Suprapubic skin (tissue), 4 donors: ENCODE measurements at regions not wholly inside any gene's neighbourhood (a gene's known extent, or its start where the extent isn't known, plus 50 kb on each side); places are given as distances from the start of the nearest gene placed in this dataset.

ENCODE experiments used
- DNase-seq, 2 donors: peaks; one replicate each; pipeline ENCODE4 v3.0.0-alpha.2; 2019; ENCODE audit warnings: low spot score in 2 of 2
- H3K27ac ChIP-seq: fragments of 200-600 bp; sonication (generic); one replicate; pipeline ENCODE4 v1.5.1; 2019
- H3K27me3 ChIP-seq: fragments of 200-600 bp; sonication (generic); one replicate; pipeline ENCODE4 v1.5.1; 2019
- H3K36me3 ChIP-seq: fragments of 200-600 bp; sonication (generic); one replicate; pipeline ENCODE4 v1.5.1; 2019
- H3K4me1 ChIP-seq: fragments of 200-600 bp; sonication (generic); one replicate; pipeline ENCODE4 v1.5.1; 2019
- H3K4me3 ChIP-seq: fragments of 200-600 bp; sonication (generic); one replicate; pipeline ENCODE4 v1.5.1; 2019; ENCODE audit warnings: mild to moderate bottlenecking
- H3K9me3 ChIP-seq: fragments of 200-600 bp; sonication (generic); one replicate; pipeline ENCODE4 v1.5.1; 2019
- CTCF ChIP-seq, 2 donors: fragments of 200-600 bp in 1 of 2; fragments of 450-650 bp in 1 of 2; sonication (generic) in 1 of 2; IDR thresholded peaks; one replicate each; pipeline ENCODE4 v1.5.1; 2016 to 2019; ENCODE audit warnings: antibody characterized with exemption in 2 of 2, mild to moderate bottlenecking in 1 of 2, moderate library complexity in 1 of 2
- EP300 ChIP-seq: sonication (generic); formaldehyde crosslinking; IDR thresholded peaks from one replicate; pipeline ENCODE4 v1.6.1; 2017; ENCODE audit warnings: antibody characterized with exemption
- POLR2A ChIP-seq, 2 donors: fragments of 450-650 bp; IDR thresholded peaks; one replicate each; pipeline ENCODE4 v1.6.1; 2017; ENCODE audit warnings: antibody characterized with exemption in 2 of 2, mild to moderate bottlenecking in 2 of 2, moderate library complexity in 2 of 2
- POLR2AphosphoS5 ChIP-seq, 3 donors: sonication (generic); formaldehyde crosslinking; IDR thresholded peaks; one replicate each; pipeline ENCODE4 v1.6.1; 2017; ENCODE audit warnings: antibody characterized with exemption in 3 of 3
- WGBS: methylation state at CpG from one replicate; pipeline ENCODE4 v1.1.5; 2018; 5-methylcytosine and 5-hydroxymethylcytosine counted together

- Histone ChIP-seq H3K27me3 (no peaks in the 10 kb centered on the region), H3K4me3 (no peak overlapping the region), H3K4me1 (peaks cover 3% of the 10 kb centered on the region), H3K36me3 (no peaks in the 10 kb centered on the region), H3K9me3 (no peaks in the 10 kb centered on the region), H3K27ac (no peak overlapping the region)
- no peak for TF ChIP-seq CTCF (IDR thresholded peaks at IDR 0.05)
- WGBS = 24% methylated on average over 2 of the region's 2 CpGs
- no peak for DNase-seq
These were observed 154.0 kb upstream of the AADAT start for GRCh38 chr4:170243662-170244288.

- Histone ChIP-seq H3K4me3 (no peak overlapping the region), H3K27ac (no peak overlapping the region), H3K27me3 (no peaks in the 10 kb centered on the region), H3K36me3 (no peaks in the 10 kb centered on the region), H3K4me1 (peaks cover 3% of the 10 kb centered on the region), H3K9me3 (no peaks in the 10 kb centered on the region)
- no peak for DNase-seq
- TF ChIP-seq CTCF (IDR thresholded peaks at IDR 0.05) (no peak), POLR2A (IDR thresholded peaks at IDR 0.05) (no peak), POLR2AphosphoS5 (IDR thresholded peaks at IDR 0.05) (no peak), EP300 (no peak)
These were observed 152.7 kb upstream of the AADAT start for GRCh38 chr4:170242471-170242870.

GRCh38 chr4:170234800-170235199, 145.0 kb upstream of the AADAT start:
- TF ChIP-seq EP300 (no peak), CTCF (IDR thresholded peaks at IDR 0.05) (no peak), POLR2A (IDR thresholded peaks at IDR 0.05) (no peak), POLR2AphosphoS5 (IDR thresholded peaks at IDR 0.05) (no peak)
- Histone ChIP-seq H3K4me1 (no peaks in the 10 kb centered on the region), H3K9me3 (no peaks in the 10 kb centered on the region), H3K27me3 (no peaks in the 10 kb centered on the region), H3K36me3 (no peaks in the 10 kb centered on the region), H3K27ac (no peak overlapping the region), H3K4me3 (no peak overlapping the region)
- DNase-seq = no peak
- 61% methylated on average over 3 of the region's 3 CpGs for WGBS

DNA sequence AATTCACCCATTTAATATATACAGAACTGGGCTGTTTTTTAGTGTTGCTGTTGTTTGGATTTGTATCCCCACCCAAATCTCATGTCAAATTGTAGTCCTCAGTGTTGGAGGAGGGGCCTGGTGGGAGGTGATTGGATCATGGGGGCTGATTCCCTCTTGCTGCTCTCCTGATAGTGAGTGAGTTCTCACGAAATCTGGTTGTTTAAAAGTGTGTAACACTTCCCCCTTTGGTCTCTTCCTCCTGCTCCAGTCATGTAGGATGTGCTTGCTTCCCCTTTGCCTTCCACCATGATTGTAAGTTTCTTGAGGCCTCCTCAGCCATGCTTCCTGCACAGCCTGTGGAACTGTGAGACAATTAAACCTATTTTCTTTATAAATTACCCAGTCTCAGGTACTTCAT, 141.6 kb upstream of the AADAT start:
- no peaks in the 10 kb centered on the region for H3K36me3 ChIP-seq
- no peak overlapping the region for H3K27ac ChIP-seq
- H3K4me1 ChIP-seq = no peaks in the 10 kb centered on the region
- no peak overlapping the region for H3K4me3 ChIP-seq
- no peaks in the 10 kb centered on the region for H3K27me3 ChIP-seq
- no peak for DNase-seq
- no peak for TF ChIP-seq POLR2A (IDR thresholded peaks at IDR 0.05)
- no peak for TF ChIP-seq EP300
- TF ChIP-seq POLR2AphosphoS5 (IDR thresholded peaks at IDR 0.05) = no peak
- TF ChIP-seq CTCF (IDR thresholded peaks at IDR 0.05) = no peak
- 73% methylated on average over 1 of the region's 1 CpG for WGBS
- no peaks in the 10 kb centered on the region for H3K9me3 ChIP-seq

DNA sequence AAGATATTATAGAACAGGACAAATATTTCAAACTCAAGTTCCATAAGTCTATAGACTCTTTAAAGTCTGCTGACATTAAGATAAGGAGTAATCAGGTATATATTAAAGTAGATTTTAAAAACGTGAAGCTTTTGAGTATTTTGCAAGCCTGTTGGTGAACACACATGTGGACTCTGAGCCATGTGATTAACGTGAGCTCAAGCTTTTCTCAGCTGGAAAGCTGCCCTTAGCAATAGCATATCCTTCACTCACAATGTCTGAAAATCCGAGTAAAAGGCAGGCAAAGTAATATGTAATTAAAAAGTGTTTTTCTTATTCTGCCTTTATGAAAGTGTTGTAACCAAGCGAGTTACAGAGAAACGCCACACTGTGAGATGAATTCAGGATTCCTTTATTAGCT, 140.5 kb upstream of the AADAT start:
- 61% methylated on average over 5 of the region's 5 CpGs for WGBS
- Histone ChIP-seq H3K27ac (no peak overlapping the region), H3K4me3 (no peak overlapping the region), H3K4me1 (no peaks in the 10 kb centered on the region), H3K27me3 (no peaks in the 10 kb centered on the region), H3K36me3 (no peaks in the 10 kb centered on the region), H3K9me3 (no peaks in the 10 kb centered on the region)
- TF ChIP-seq CTCF (IDR thresholded peaks at IDR 0.05) (no peak), POLR2AphosphoS5 (IDR thresholded peaks at IDR 0.05) (no peak), EP300 (no peak), POLR2A (IDR thresholded peaks at IDR 0.05) (no peak)
- DNase-seq = no peak
